ENCODE measurements at regions not wholly inside any gene's neighbourhood (a gene's known extent, or its start where the extent isn't known, plus 50 kb on each side); places are given as distances from the start of the nearest gene placed in this dataset.

DNA sequence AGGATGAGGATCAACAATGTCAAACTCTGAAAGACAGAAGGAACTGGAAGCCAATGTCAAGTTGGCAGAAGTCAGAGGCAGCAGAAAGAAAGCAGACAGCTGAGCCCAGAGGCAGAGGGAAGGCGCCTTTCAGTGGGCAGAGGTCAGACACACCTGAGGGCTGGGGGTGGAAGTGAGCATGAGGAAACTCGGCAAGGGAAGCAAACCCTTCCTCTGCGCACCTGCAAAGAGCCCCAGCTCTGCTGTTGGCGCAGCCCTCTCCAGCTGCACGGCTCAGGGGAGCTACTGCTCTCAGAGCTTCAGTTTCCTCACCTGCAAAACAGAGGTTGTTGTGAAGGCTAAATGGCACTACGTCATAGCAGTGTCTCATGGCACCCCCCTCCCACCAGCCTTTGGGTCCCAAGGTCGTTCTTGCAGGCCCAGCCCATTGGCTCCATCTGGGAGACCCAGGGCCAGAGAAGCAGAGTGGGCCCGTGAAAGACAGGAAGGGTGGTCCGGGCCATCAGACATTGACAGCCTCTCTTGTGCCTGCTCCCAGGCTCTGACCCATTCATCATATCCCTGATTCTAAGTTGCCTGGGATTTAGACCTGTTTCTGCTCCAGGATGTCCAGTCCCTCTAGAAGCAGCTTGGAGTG is 53.3 kb upstream of the SLC6A11 start (continued):
- no peak for TF ChIP-seq TEAD4 (IDR thresholded peaks at IDR 0.05; ENCODE audit: borderline replicate concordance, insufficient read depth)
- TF ChIP-seq ZBTB33 (IDR thresholded peaks at IDR 0.05; ENCODE audit: borderline replicate concordance, low read depth), result no peak
- no peak for TF ChIP-seq TCF12 (IDR thresholded peaks at IDR 0.05)
- no peak for TF ChIP-seq EZH2phosphoT487 (IDR thresholded peaks at IDR 0.05; ENCODE audit: borderline replicate concordance, low read depth)
- TF ChIP-seq, protein P1, sequence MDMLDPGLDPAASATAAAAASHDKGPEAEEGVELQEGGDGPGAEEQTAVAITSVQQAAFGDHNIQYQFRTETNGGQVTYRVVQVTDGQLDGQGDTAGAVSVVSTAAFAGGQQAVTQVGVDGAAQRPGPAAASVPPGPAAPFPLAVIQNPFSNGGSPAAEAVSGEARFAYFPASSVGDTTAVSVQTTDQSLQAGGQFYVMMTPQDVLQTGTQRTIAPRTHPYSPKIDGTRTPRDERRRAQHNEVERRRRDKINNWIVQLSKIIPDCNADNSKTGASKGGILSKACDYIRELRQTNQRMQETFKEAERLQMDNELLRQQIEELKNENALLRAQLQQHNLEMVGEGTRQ (IDR thresholded peaks at IDR 0.05; ENCODE audit: borderline replicate concordance, low read depth, low read length), result no peak
- TF ChIP-seq YY1 (IDR thresholded peaks at IDR 0.05; ENCODE audit: low read depth), result no peak

GRCh38 chr3:10763248-10763620 is 52.8 kb upstream of the SLC6A11 start:
- no peaks in the 10 kb centered on the region for H3F3A ChIP-seq (replicated peaks; ENCODE audit: insufficient read depth)
- WGBS (ENCODE audit: low lambda C conversion rate), result 49% methylated on average over 9 of the region's 9 CpGs
- no peak overlapping the region for H2AFZ ChIP-seq (ENCODE audit: low read depth)
- no peaks in the 10 kb centered on the region for H3K9me2 ChIP-seq
- H3K4me2 ChIP-seq, result no peak overlapping the region
- H3K4me3 ChIP-seq (ENCODE audit: low read depth in 2 of 2, low read length in 1 of 2), result no peak overlapping the region
- TF ChIP-seq NFIC (IDR thresholded peaks at IDR 0.05; ENCODE audit: borderline replicate concordance), result no peak
- TF ChIP-seq RAD21 (IDR thresholded peaks at IDR 0.05; ENCODE audit: low read length), result no peak
- TF ChIP-seq FOXM1 (IDR thresholded peaks at IDR 0.05; ENCODE audit: low read depth), result no peak
- TF ChIP-seq POLR2AphosphoS5 (IDR thresholded peaks at IDR 0.05; ENCODE audit: low read depth, low read length), result no peak
- no peak for TF ChIP-seq MEF2A (IDR thresholded peaks at IDR 0.05; ENCODE audit: borderline replicate concordance, low read depth)
- H3K4me1 ChIP-seq (ENCODE audit: control insufficient read depth in 1 of 2, insufficient read depth in 2 of 2, low read depth in 1 of 2, low read length in 1 of 2), result no peaks in the 10 kb centered on the region
- no peaks in the 10 kb centered on the region for H4K20me1 ChIP-seq (ENCODE audit: insufficient read depth)
- POLR2A ChIA-PET, result no interaction called here
- H3K79me2 ChIP-seq (ENCODE audit: insufficient read depth), result no peaks in the 10 kb centered on the region
- H3K27ac ChIP-seq (ENCODE audit: low read depth in 2 of 2, low read length in 1 of 2), result no peak overlapping the region
- no peak for DNase-seq
- no peak overlapping the region for H3K9ac ChIP-seq
- H3K36me3 ChIP-seq (replicated peaks in 1 of 2; ENCODE audit: control insufficient read depth in 1 of 2, insufficient read depth in 2 of 2, low read length in 1 of 2), result no peaks in the 10 kb centered on the region
- CTCF ChIA-PET, result interaction anchor here (1.0 to 12.7 kb wide), 5 partner anchors 8 to 297 kb away, joined by 3 to 152 read pairs (median 3); no protein-coding TSS in a partner anchor
- H3K9me3 ChIP-seq, result no peaks in the 10 kb centered on the region
- H3K27me3 ChIP-seq (ENCODE audit: insufficient read depth), result no peaks in the 10 kb centered on the region

GRCh38 chr3:10763817-10764258 is 52.2 kb upstream of the SLC6A11 start:
- Histone ChIP-seq H3K4me2 (no peak overlapping the region), H3K9me2 (no peaks in the 10 kb centered on the region), H3K27ac (ENCODE audit: low read depth in 2 of 2, low read length in 1 of 2) (no peak overlapping the region), H3K9me3 (no peaks in the 10 kb centered on the region), H3K27me3 (ENCODE audit: insufficient read depth) (no peaks in the 10 kb centered on the region), H3K4me3 (ENCODE audit: low read depth in 2 of 2, low read length in 1 of 2) (no peak overlapping the region), H3F3A (replicated peaks; ENCODE audit: insufficient read depth) (no peaks in the 10 kb centered on the region), H3K79me2 (ENCODE audit: insufficient read depth) (no peaks in the 10 kb centered on the region), H3K9ac (no peak overlapping the region), H4K20me1 (ENCODE audit: insufficient read depth) (no peaks in the 10 kb centered on the region), H3K4me1 (ENCODE audit: control insufficient read depth in 1 of 2, insufficient read depth in 2 of 2, low read depth in 1 of 2, low read length in 1 of 2) (no peaks in the 10 kb centered on the region), H2AFZ (ENCODE audit: low read depth) (no peak overlapping the region), H3K36me3 (replicated peaks in 1 of 2; ENCODE audit: control insufficient read depth in 1 of 2, insufficient read depth in 2 of 2, low read length in 1 of 2) (no peaks in the 10 kb centered on the region)
- CTCF ChIA-PET, result interaction anchor here (1.0 to 12.7 kb wide), 5 partner anchors 8 to 296 kb away, joined by 3 to 152 read pairs (median 3); no protein-coding TSS in a partner anchor
- DNase-seq, result no peak
- TF ChIP-seq MXI1 (IDR thresholded peaks at IDR 0.05; ENCODE audit: low read depth, low read length), result no peak
- no peak for TF ChIP-seq GABPA (IDR thresholded peaks at IDR 0.05; ENCODE audit: low read depth)
- TF ChIP-seq, protein P2, sequence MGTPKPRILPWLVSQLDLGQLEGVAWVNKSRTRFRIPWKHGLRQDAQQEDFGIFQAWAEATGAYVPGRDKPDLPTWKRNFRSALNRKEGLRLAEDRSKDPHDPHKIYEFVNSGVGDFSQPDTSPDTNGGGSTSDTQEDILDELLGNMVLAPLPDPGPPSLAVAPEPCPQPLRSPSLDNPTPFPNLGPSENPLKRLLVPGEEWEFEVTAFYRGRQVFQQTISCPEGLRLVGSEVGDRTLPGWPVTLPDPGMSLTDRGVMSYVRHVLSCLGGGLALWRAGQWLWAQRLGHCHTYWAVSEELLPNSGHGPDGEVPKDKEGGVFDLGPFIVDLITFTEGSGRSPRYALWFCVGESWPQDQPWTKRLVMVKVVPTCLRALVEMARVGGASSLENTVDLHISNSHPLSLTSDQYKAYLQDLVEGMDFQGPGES (IDR thresholded peaks at IDR 0.05; ENCODE audit: low read depth, low read length), result no peak
- TF ChIP-seq NFIC (IDR thresholded peaks at IDR 0.05; ENCODE audit: borderline replicate concordance), result no peak
- no peak for TF ChIP-seq USF1 (IDR thresholded peaks at IDR 0.05; ENCODE audit: borderline replicate concordance, low read depth)
- TF ChIP-seq TEAD4 (IDR thresholded peaks at IDR 0.05; ENCODE audit: borderline replicate concordance, insufficient read depth), result no peak
- no peak for TF ChIP-seq ELF1 (IDR thresholded peaks at IDR 0.05)
- 76% methylated on average over 9 of the region's 10 CpGs for whole genome bisulfite sequencing (ENCODE audit: low lambda C conversion rate)
- POLR2A ChIA-PET, result no interaction called here
